Astrocyte (in vitro differentiated cells and primary cell): ENCODE measurements at regions not wholly inside any gene's neighbourhood (a gene's known extent, or its start where the extent isn't known, plus 50 kb on each side); places are given as distances from the start of the nearest gene placed in this dataset.

ENCODE experiments used
- EZH2 ChIP-seq: IDR thresholded peaks from 2 replicates; pipeline ENCODE4 v1.6.1; 2012; ENCODE audit warnings: mild to moderate bottlenecking, low read length, inconsistent platforms; ENCODE audit not compliant: insufficient read depth
- TF ChIP-seq, protein P1 (sequence below): IDR thresholded peaks from 2 replicates; pipeline ENCODE4 v1.5.1; 2011; ENCODE audit warnings: low read depth, mild to moderate bottlenecking, inconsistent platforms, low read length, moderate library complexity; ENCODE audit not compliant: insufficient read depth

GRCh38 chr10:78199005-78199725, 165.5 kb downstream of the RPS24 start:
- TF ChIP-seq, protein P1, sequence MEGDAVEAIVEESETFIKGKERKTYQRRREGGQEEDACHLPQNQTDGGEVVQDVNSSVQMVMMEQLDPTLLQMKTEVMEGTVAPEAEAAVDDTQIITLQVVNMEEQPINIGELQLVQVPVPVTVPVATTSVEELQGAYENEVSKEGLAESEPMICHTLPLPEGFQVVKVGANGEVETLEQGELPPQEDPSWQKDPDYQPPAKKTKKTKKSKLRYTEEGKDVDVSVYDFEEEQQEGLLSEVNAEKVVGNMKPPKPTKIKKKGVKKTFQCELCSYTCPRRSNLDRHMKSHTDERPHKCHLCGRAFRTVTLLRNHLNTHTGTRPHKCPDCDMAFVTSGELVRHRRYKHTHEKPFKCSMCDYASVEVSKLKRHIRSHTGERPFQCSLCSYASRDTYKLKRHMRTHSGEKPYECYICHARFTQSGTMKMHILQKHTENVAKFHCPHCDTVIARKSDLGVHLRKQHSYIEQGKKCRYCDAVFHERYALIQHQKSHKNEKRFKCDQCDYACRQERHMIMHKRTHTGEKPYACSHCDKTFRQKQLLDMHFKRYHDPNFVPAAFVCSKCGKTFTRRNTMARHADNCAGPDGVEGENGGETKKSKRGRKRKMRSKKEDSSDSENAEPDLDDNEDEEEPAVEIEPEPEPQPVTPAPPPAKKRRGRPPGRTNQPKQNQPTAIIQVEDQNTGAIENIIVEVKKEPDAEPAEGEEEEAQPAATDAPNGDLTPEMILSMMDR: no peak
- no peak for TF ChIP-seq EZH2
